ENCODE measurements at regions not wholly inside any gene's neighbourhood (a gene's known extent, or its start where the extent isn't known, plus 50 kb on each side); places are given as distances from the start of the nearest gene placed in this dataset.

DNA sequence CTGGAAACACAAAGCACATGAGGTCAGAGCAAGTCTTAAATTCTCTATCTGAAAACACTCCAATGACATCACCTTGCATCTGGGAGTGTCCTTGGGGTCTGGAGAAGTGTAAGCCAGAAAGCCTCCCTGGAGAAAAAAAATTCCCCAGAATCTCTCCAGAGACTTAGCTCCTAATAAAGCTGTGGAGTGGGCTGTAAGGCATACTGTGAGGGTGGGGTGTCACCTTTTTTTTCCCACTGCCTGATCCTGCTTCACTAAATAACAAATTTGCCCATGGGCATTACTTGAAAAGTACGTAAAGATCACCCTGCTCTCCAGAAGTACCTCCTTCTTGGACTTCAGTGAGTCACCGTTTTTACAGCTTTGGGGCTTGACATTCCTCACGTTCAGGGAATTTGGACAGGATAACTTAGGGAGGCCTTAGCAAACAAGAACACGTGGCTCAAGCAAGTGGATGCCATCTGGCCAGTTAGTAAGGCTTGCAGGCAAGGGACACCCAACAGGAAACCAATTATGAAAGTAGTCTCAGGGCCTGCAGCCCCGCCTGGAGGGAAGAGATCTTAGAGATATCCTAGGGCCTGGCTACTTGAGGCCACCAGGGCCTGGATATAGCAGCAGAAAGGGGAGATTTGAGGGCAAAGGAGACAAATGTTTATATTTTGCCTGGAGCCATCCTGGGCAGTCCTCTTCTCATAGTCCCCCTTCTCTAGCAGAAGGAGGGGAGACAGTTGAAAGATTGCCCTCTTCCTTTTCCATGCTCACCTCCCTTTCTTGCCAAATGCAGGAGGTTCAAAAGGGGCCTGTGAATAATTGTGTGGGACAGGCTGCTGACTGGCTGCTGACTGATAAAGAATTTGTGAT lies 60.1 kb upstream of the PLAC1 start:
- no peaks in the 10 kb centered on the region for H3K27me3 ChIP-seq (ENCODE audit: control insufficient read depth in 2 of 2, insufficient read depth in 2 of 2, low read length in 2 of 2)
- H3K4me1 ChIP-seq (ENCODE audit: control insufficient read depth in 1 of 2, insufficient read depth in 2 of 2, low read length in 2 of 2), result peaks cover 0 to 6% of the 10 kb centered on the region in 2 donors
- Mint-ChIP-seq H3K4me1 (peaks cover 11% of the 10 kb centered on the region), H3K4me3 (no peak overlapping the region), H3K36me3 (no peaks in the 10 kb centered on the region), H3K27ac (peak overlapping the region in 5 of 7 donors; percentile 15 to 81 (median 53)), H3K9me3 (no peaks in the 10 kb centered on the region), H3K27me3 (ENCODE audit: low read depth in 3 of 3) (peaks cover 0 to 4% (median 2%) of the 10 kb centered on the region in 3 donors)
- H2AFZ ChIP-seq (ENCODE audit: insufficient read depth, low read depth, low read length, poor library complexity, severe bottlenecking), result peak overlapping the region; percentile 23
- no peak overlapping the region for H3K9ac ChIP-seq (ENCODE audit: insufficient read depth, low read length, poor library complexity, severe bottlenecking)
- no peaks in the 10 kb centered on the region for H3K36me3 ChIP-seq (replicated peaks in 1 of 2; ENCODE audit: control insufficient read depth in 1 of 2, insufficient read depth in 2 of 2, low read length in 2 of 2)
- intact Hi-C loops (cut with micrococcal nuclease), result no loop called here
- no peaks in the 10 kb centered on the region for H3K79me2 ChIP-seq (ENCODE audit: insufficient read depth, low read length)
- no peaks in the 10 kb centered on the region for H4K20me1 ChIP-seq (ENCODE audit: insufficient read depth, low read length)
- H3K4me2 ChIP-seq (replicated peaks; ENCODE audit: extremely low read depth, low read length, poor library complexity, severe bottlenecking), result no peak overlapping the region
- H3K27ac ChIP-seq (ENCODE audit: low read depth in 1 of 2, low read length in 2 of 2), result no peak overlapping the region
- TF ChIP-seq, protein P1, sequence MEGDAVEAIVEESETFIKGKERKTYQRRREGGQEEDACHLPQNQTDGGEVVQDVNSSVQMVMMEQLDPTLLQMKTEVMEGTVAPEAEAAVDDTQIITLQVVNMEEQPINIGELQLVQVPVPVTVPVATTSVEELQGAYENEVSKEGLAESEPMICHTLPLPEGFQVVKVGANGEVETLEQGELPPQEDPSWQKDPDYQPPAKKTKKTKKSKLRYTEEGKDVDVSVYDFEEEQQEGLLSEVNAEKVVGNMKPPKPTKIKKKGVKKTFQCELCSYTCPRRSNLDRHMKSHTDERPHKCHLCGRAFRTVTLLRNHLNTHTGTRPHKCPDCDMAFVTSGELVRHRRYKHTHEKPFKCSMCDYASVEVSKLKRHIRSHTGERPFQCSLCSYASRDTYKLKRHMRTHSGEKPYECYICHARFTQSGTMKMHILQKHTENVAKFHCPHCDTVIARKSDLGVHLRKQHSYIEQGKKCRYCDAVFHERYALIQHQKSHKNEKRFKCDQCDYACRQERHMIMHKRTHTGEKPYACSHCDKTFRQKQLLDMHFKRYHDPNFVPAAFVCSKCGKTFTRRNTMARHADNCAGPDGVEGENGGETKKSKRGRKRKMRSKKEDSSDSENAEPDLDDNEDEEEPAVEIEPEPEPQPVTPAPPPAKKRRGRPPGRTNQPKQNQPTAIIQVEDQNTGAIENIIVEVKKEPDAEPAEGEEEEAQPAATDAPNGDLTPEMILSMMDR (IDR thresholded peaks at IDR 0.05), result no peak
- 0% methylated on average over 1 of the region's 5 CpGs for WGBS (ENCODE audit: insufficient coverage)
- DNase-seq, result no peak
- H3K9me3 ChIP-seq (replicated peaks in 1 of 2; ENCODE audit: control insufficient read depth in 1 of 2, insufficient read depth in 1 of 2, low read length in 2 of 2), result no peaks in the 10 kb centered on the region
- no peak overlapping the region for H3K4me3 ChIP-seq (replicated peaks in 1 of 3; ENCODE audit: low read depth in 2 of 3, low read length in 3 of 3)

- Histone ChIP-seq H2AFZ (ENCODE audit: insufficient read depth, low read depth, low read length, poor library complexity, severe bottlenecking) (no peak overlapping the region), H3K4me3 (replicated peaks in 1 of 3; ENCODE audit: low read depth in 2 of 3, low read length in 3 of 3) (no peak overlapping the region), H3K4me1 (ENCODE audit: control insufficient read depth in 1 of 2, insufficient read depth in 2 of 2, low read length in 2 of 2) (peaks cover 0 to 6% of the 10 kb centered on the region in 2 donors), H3K9ac (ENCODE audit: insufficient read depth, low read length, poor library complexity, severe bottlenecking) (no peak overlapping the region), H3K27me3 (ENCODE audit: control insufficient read depth in 2 of 2, insufficient read depth in 2 of 2, low read length in 2 of 2) (no peaks in the 10 kb centered on the region), H3K9me3 (replicated peaks in 1 of 2; ENCODE audit: control insufficient read depth in 1 of 2, insufficient read depth in 1 of 2, low read length in 2 of 2) (no peaks in the 10 kb centered on the region), H3K79me2 (ENCODE audit: insufficient read depth, low read length) (no peaks in the 10 kb centered on the region), H4K20me1 (ENCODE audit: insufficient read depth, low read length) (no peaks in the 10 kb centered on the region), H3K4me2 (replicated peaks; ENCODE audit: extremely low read depth, low read length, poor library complexity, severe bottlenecking) (no peak overlapping the region), H3K27ac (ENCODE audit: low read depth in 1 of 2, low read length in 2 of 2) (no peak overlapping the region), H3K36me3 (replicated peaks in 1 of 2; ENCODE audit: control insufficient read depth in 1 of 2, insufficient read depth in 2 of 2, low read length in 2 of 2) (no peaks in the 10 kb centered on the region)
- TF ChIP-seq, protein P1 (IDR thresholded peaks at IDR 0.05), result no peak
- intact Hi-C loops (cut with micrococcal nuclease), result no loop called here
- Mint-ChIP-seq H3K9me3 (no peaks in the 10 kb centered on the region), H3K36me3 (no peaks in the 10 kb centered on the region), H3K4me1 (peaks cover 11% of the 10 kb centered on the region), H3K27me3 (ENCODE audit: low read depth in 3 of 3) (peaks cover 2 to 4% (median 2%) of the 10 kb centered on the region in 3 donors), H3K27ac (no peak overlapping the region), H3K4me3 (no peak overlapping the region)
- DNase-seq, result no peak
- WGBS (ENCODE audit: insufficient coverage), result no CpG with 5 or more reads among the region's 1 CpG
Measured at GRCh38 chrX:134717698-134718097, 59.4 kb upstream of the PLAC1 start.

All from CD14-positive monocyte (primary cell).